ENCODE measurements at regions not wholly inside any gene's neighbourhood (a gene's known extent, or its start where the extent isn't known, plus 50 kb on each side); places are given as distances from the start of the nearest gene placed in this dataset.

DNA sequence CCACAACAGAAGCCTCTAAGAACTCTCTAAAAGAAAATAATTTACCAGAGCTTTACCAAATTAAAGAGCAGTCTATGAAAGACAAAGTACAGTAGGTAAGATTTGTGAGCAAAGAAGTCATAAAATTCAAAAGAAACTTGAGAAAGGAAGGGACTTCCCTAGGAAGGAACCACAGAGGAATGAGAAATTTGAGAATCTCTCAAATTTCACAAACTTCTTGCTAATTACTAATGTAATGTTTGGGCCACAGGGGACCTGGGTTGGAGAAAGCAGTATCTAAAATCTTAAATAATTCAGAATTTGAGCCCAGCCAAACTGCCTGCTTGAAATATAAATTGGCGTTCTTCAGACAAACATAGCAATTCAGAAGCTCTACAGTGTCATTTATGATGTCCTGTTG lies 225.0 kb upstream of the PRR16 start:
- Histone ChIP-seq H3K4me3 (no peak overlapping the region), H3K4me1 (ENCODE audit: insufficient read depth) (peaks cover 3% of the 10 kb centered on the region; the same call in 1 of the 2 replicates), H2AFZ (no peak overlapping the region), H3K36me3 (ENCODE audit: low read depth) (no peaks in the 10 kb centered on the region), H3K9me3 (ENCODE audit: low read depth) (no peaks in the 10 kb centered on the region), H3K27ac (no peak overlapping the region), H3F3A (ENCODE audit: insufficient read depth) (no peaks in the 10 kb centered on the region), H3K9me2 (ENCODE audit: insufficient read depth) (no peaks in the 10 kb centered on the region), H3K79me2 (ENCODE audit: insufficient read depth) (no peaks in the 10 kb centered on the region), H4K20me1 (ENCODE audit: insufficient read depth) (no peaks in the 10 kb centered on the region), H3K27me3 (replicated peaks; ENCODE audit: insufficient read depth) (no peaks in the 10 kb centered on the region), H3K9ac (no peak overlapping the region), H3K4me2 (ENCODE audit: unreplicated experiment) (no peak overlapping the region)
- TF ChIP-seq EZH2 (IDR thresholded peaks at IDR 0.05; ENCODE audit: insufficient read depth, poor library complexity, severe bottlenecking) = no peak
- no peak for DNase-seq
- 84 to 89% methylated on average over 1 of the region's 1 CpG for WGBS, 2 experiments (ENCODE audit: low coverage in 1 of 2, low lambda C conversion rate in 2 of 2, missing lambda C conversion rate in 2 of 2)
- in situ Hi-C loops (cut with MboI) = no loop called here

- no peaks in the 10 kb centered on the region for H3K36me3 ChIP-seq (ENCODE audit: low read depth)
- DNase-seq = no peak
- no peak overlapping the region for H3K4me2 ChIP-seq (ENCODE audit: unreplicated experiment)
- in situ Hi-C loops (cut with MboI) = no loop called here
- no peaks in the 10 kb centered on the region for H3F3A ChIP-seq (ENCODE audit: insufficient read depth)
- TF ChIP-seq EZH2 (IDR thresholded peaks at IDR 0.05; ENCODE audit: insufficient read depth, poor library complexity, severe bottlenecking) (no peak), EZH2phosphoT487 (IDR thresholded peaks at IDR 0.05; ENCODE audit: insufficient read depth, low read depth) (no peak)
- H2AFZ ChIP-seq = no peak overlapping the region
- H3K9me3 ChIP-seq (ENCODE audit: low read depth) = no peaks in the 10 kb centered on the region
- no peaks in the 10 kb centered on the region for H3K79me2 ChIP-seq (ENCODE audit: insufficient read depth)
- no peaks in the 10 kb centered on the region for H4K20me1 ChIP-seq (ENCODE audit: insufficient read depth)
- peaks cover 3% of the 10 kb centered on the region; the same call in 1 of the 2 replicates for H3K4me1 ChIP-seq (ENCODE audit: insufficient read depth)
- no peak overlapping the region for H3K9ac ChIP-seq
- no peak overlapping the region for H3K27ac ChIP-seq
- H3K9me2 ChIP-seq (ENCODE audit: insufficient read depth) = no peaks in the 10 kb centered on the region
- no peaks in the 10 kb centered on the region for H3K27me3 ChIP-seq (replicated peaks; ENCODE audit: insufficient read depth)
- H3K4me3 ChIP-seq = no peak overlapping the region
Measured at GRCh38 chr5:120240706-120241105, 223.4 kb upstream of the PRR16 start.

- no peaks in the 10 kb centered on the region for H3K9me2 ChIP-seq (ENCODE audit: insufficient read depth)
- TF ChIP-seq EZH2 (IDR thresholded peaks at IDR 0.05; ENCODE audit: insufficient read depth, poor library complexity, severe bottlenecking) (no peak), EZH2phosphoT487 (IDR thresholded peaks at IDR 0.05; ENCODE audit: insufficient read depth, low read depth) (no peak)
- H3K9ac ChIP-seq = no peak overlapping the region
- no peaks in the 10 kb centered on the region for H3K27me3 ChIP-seq (replicated peaks; ENCODE audit: insufficient read depth)
- no peak overlapping the region for H3K27ac ChIP-seq
- H3K4me2 ChIP-seq (ENCODE audit: unreplicated experiment) = no peak overlapping the region
- WGBS, 2 experiments (ENCODE audit: low coverage in 1 of 2, low lambda C conversion rate in 2 of 2, missing lambda C conversion rate in 2 of 2) = 37 to 58% methylated on average over 1 of the region's 1 CpG
- H3K79me2 ChIP-seq (ENCODE audit: insufficient read depth) = no peaks in the 10 kb centered on the region
- in situ Hi-C loops (cut with MboI) = no loop called here
- H3K4me1 ChIP-seq (ENCODE audit: insufficient read depth) = peaks cover 3% of the 10 kb centered on the region; the same call in 1 of the 2 replicates
- H3K36me3 ChIP-seq (ENCODE audit: low read depth) = no peaks in the 10 kb centered on the region
- H3K4me3 ChIP-seq = no peak overlapping the region
- H2AFZ ChIP-seq = no peak overlapping the region
- DNase-seq = no peak
- no peaks in the 10 kb centered on the region for H3K9me3 ChIP-seq (ENCODE audit: low read depth)
- no peaks in the 10 kb centered on the region for H4K20me1 ChIP-seq (ENCODE audit: insufficient read depth)
- no peaks in the 10 kb centered on the region for H3F3A ChIP-seq (ENCODE audit: insufficient read depth)
Measured at GRCh38 chr5:120241400-120241799, 222.7 kb upstream of the PRR16 start.

- H2AFZ ChIP-seq = no peak overlapping the region
- H3K9ac ChIP-seq = no peak overlapping the region
- no peak overlapping the region for H3K4me2 ChIP-seq (ENCODE audit: unreplicated experiment)
- H3K9me3 ChIP-seq (ENCODE audit: low read depth) = no peaks in the 10 kb centered on the region
- H4K20me1 ChIP-seq (ENCODE audit: insufficient read depth) = no peaks in the 10 kb centered on the region
- no peaks in the 10 kb centered on the region for H3K27me3 ChIP-seq (replicated peaks; ENCODE audit: insufficient read depth)
- H3K79me2 ChIP-seq (ENCODE audit: insufficient read depth) = no peaks in the 10 kb centered on the region
- H3K36me3 ChIP-seq (ENCODE audit: low read depth) = no peaks in the 10 kb centered on the region
- no peak overlapping the region for H3K27ac ChIP-seq
- H3K4me1 ChIP-seq (ENCODE audit: insufficient read depth) = no peaks in the 10 kb centered on the region
- 81 to 83% methylated on average over 3 of the region's 3 CpGs for WGBS, 2 experiments (ENCODE audit: low coverage in 1 of 2, low lambda C conversion rate in 2 of 2, missing lambda C conversion rate in 2 of 2)
- H3K9me2 ChIP-seq (ENCODE audit: insufficient read depth) = no peaks in the 10 kb centered on the region; the same call in 1 of the 2 replicates
- H3F3A ChIP-seq (ENCODE audit: insufficient read depth) = no peaks in the 10 kb centered on the region
- DNase-seq = no peak
- no peak for TF ChIP-seq EZH2phosphoT487 (IDR thresholded peaks at IDR 0.05; ENCODE audit: insufficient read depth, low read depth)
- in situ Hi-C loops (cut with MboI) = no loop called here
- H3K4me3 ChIP-seq = no peak overlapping the region
Measured at GRCh38 chr5:120251898-120252297, 212.2 kb upstream of the PRR16 start.

DNA sequence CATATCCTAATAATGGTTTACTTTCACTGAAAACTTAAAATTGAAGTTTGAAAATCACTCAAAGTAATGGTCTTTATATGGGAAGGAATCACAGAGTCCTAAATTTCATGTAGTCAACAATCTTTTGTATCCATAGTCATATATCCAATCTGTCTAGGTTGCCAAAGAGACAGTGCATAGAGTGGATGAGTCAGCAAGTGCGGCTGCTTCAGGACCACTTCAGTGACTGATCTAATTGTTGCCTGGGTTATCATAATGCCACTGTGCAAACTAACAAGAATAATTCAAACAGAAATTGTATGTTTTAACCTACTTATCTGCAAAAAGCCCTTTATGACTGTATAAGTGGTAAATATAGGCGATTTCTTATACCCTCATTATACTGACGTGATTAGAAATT lies 211.3 kb upstream of the PRR16 start:
- H3K9ac ChIP-seq = no peak overlapping the region
- no peak overlapping the region for H3K4me2 ChIP-seq (ENCODE audit: unreplicated experiment)
- no peak overlapping the region for H2AFZ ChIP-seq
- in situ Hi-C loops (cut with MboI) = no loop called here
- no peak overlapping the region for H3K27ac ChIP-seq
- TF ChIP-seq EZH2phosphoT487 (IDR thresholded peaks at IDR 0.05; ENCODE audit: insufficient read depth, low read depth) = no peak
- TF ChIP-seq EZH2 (IDR thresholded peaks at IDR 0.05; ENCODE audit: insufficient read depth, poor library complexity, severe bottlenecking) = no peak
- H3K79me2 ChIP-seq (ENCODE audit: insufficient read depth) = no peaks in the 10 kb centered on the region
- no peaks in the 10 kb centered on the region for H3K4me1 ChIP-seq (ENCODE audit: insufficient read depth)
- WGBS, 2 experiments (ENCODE audit: low coverage in 1 of 2, low lambda C conversion rate in 2 of 2, missing lambda C conversion rate in 2 of 2) = 86% methylated on average over 3 of the region's 3 CpGs
- H3K9me3 ChIP-seq (ENCODE audit: low read depth) = no peaks in the 10 kb centered on the region
- H3K36me3 ChIP-seq (ENCODE audit: low read depth) = no peaks in the 10 kb centered on the region
- H4K20me1 ChIP-seq (ENCODE audit: insufficient read depth) = no peaks in the 10 kb centered on the region
- H3K9me2 ChIP-seq (ENCODE audit: insufficient read depth) = no peaks in the 10 kb centered on the region
- H3F3A ChIP-seq (ENCODE audit: insufficient read depth) = no peaks in the 10 kb centered on the region
- DNase-seq = no peak
- no peak overlapping the region for H3K4me3 ChIP-seq
- H3K27me3 ChIP-seq (replicated peaks; ENCODE audit: insufficient read depth) = no peaks in the 10 kb centered on the region

Data from GM23248 (cell line).